Hypothalamus (tissue), 51 donors: ENCODE measurements at regions not wholly inside any gene's neighbourhood (a gene's known extent, or its start where the extent isn't known, plus 50 kb on each side); places are given as distances from the start of the nearest gene placed in this dataset.

Experiments used
- DNase-seq, 51 donors: peaks; one replicate each; lab custom pipeline; 2025; lab: John Stamatoyannopoulos, UW

DNA sequence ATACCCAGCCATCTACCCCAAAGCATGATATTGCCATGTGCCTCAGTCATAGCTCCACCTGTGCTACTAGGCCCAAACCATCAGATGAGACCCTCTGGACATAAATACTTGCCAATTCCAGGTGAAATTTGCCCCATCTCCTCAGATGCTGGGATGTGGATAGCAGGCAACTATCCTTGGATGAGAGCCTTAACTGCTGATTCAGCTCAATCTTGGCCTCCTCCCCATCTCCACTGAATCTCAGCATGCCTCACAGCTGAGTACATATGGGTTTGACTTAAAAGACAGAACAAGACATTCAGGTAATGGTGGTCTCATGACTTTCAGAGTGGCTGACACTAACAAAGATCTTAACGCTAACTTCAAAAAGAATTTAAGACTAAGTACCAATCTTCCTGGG, 50.8 kb upstream of the KLHL13 start:
- no peak for DNase-seq

DNA sequence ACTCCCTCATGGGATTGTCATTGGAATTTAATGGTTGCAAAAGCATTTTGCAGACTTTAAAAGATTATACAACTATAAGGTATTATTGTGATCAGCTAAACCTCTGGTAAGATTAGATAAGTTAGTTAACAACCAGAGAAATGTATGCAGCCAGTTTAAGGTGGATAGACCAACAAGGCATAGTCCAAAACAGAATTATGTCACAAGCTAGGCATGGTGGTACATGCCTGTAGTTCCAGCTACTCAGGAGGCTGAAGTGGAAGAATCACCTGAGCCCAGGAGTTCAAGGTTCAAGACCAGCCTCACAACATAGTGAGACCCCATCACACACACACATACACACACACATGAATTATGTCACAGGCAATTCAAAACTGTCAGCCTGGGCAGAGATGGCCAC, 54.7 kb upstream of the KLHL13 start:
- DNase-seq = no peak

DNA sequence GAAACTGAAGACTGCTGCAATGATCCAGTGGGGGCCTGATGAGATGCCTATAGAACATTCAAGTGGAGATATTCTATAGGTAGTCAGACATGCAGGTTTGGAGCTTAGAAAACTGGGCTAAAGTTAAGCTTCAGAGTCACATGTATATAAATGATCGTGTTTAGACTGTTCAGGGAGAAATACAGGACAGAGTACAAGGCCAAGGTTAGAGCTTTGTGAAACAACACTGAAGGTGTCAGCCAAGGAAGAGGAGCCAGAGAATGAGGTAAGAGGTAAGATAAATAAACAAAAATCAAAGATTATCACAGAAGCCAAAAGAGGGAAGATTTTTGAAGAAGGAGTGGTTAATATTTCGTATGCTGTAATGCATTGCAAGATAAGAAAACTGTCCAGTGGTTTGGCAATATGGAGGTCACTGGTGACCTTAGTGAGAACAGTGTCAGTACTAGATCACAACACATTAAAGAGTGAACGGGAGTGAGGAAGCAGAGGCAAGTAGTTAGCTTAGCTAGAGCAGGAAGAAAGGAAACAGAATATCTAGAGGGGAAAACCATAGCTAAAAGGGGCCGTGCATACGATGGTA, 58.0 kb upstream of the KLHL13 start:
- DNase-seq = no peak

DNA sequence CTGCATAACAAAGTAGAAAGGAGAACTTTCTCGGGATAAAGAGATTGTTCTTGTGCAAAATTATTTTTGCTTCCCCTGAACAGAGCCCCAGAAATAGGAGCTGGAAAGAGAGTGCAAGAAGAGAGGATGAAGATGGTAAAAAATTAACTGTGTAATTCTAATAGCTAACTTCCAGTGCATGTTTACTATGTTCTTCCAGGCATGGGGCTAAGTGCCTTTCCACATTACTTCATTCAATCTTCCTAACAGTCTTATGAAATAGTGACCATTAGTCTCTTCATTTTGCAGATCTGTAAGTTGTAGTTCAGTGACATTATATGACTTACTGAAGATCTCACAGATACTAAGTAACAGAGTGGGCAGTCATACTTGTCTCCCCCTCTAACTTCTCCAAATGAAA, 61.1 kb upstream of the KLHL13 start:
- DNase-seq = no peak

DNA sequence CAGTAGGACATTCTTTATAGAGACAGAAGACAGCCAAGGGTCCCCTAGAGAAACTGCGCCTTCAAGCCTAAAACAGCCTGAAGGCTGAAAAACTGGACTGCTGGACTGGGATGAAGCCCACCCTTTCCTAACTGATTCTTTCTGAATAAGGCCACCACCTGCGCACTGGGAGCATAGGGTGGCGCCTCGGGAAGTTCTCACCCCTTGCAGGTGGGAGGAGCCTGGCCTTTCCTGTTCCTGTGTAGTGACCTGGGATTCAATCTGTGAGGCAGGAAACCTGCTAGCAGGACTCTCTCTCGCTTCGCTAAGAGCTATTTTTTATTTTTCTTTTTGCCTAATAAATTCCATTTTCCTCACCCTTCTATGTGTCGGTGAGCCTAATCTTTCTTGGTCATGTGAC, 61.8 kb upstream of the KLHL13 start:
- DNase-seq = no peak

DNA sequence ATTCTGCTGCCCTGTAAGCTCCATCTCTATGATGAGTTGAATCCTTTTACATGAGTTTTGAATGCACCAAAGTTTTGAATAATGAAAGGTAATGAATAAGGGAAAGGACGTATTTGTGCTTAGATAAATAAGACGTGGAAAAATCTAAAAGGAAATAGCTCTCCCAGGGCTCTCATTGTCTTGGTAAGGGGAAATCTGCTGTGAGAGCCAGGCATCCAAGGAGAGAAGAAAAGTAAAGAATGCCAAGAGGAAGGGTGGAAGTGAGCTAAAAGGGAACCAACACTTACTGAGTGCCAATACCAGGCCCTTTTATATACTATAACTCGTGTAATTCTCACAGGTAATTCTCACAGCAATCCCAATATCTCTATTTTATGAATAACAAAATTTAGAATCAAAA, 62.6 kb upstream of the KLHL13 start:
- no peak for DNase-seq

DNA sequence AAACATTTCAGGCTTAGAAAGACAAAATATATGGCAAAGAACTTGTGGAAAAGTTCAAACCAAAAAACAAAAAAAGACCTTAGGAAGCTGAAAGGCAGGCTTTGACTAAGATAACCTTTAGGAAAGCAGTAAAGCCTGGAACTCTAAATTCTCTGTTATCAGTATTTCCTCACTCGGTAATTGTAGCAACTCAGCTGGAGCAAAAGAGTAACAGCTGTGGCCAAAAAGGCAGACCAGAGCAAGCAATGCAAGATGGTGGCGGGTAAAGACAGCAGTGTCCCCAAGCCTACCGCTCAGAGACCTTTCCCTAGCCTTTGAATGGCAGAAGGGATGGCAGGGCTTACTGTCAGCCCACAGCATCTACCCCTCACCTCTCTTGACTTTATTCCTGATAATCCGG, 63.1 kb upstream of the KLHL13 start:
- no peak for DNase-seq

DNA sequence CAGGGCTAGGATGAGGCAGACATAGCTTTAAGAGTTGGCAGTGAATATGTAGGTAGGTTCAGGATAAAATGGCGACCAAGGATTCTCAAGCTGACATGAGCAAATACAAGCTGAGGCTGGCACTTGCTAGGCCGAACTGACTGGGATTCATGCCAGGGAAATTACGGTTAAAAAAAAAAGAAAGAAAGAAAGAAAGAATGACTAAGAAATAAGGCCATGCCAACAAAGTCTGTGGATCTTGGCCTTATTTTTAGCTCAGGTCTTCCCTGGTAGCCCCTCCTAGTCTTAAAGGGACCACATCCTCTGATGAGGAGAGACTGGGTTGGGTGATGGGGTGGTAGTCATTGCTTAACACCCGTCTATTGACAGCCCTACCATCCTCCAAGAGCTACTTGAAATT, 64.4 kb upstream of the KLHL13 start:
- peak in 1 of 51 donors; percentile 2 for DNase-seq

DNA sequence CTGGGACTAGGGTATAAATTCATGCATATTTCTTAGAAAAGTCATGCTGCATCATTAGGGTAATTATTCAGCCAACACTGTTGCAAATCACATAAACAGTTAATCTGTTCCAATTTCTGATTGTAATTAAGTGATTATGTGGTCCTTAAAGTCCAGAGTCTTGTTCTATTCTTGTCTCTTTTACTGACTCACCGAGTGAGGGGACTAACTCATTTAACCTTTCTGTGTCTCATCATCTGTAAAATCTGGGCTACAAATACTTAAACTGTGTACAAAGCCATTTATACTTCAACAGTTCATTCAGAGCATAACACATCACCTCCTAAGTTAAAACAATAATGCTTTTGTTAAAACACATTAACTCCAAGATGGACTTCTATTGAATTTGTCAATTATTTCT, 65.4 kb upstream of the KLHL13 start:
- DNase-seq = no peak

DNA sequence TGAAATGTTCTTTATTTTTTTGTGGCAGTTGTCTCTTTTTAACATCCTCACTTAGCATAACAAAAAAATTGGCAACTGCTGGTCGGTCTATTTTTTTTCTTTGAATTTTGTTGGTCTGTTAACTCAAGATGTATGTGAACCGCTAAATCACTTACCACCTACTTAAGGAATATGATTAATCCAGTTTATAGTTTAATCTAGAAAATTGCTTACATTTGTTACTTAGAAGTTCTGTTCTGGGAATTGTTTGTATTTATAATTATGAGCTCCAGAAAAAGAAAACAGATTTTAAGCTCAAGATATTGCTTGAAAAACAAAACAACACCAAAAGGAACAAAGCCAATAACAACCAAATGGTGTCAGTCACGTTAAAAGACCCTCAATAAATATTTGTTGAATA, 66.1 kb upstream of the KLHL13 start:
- DNase-seq = no peak

DNA sequence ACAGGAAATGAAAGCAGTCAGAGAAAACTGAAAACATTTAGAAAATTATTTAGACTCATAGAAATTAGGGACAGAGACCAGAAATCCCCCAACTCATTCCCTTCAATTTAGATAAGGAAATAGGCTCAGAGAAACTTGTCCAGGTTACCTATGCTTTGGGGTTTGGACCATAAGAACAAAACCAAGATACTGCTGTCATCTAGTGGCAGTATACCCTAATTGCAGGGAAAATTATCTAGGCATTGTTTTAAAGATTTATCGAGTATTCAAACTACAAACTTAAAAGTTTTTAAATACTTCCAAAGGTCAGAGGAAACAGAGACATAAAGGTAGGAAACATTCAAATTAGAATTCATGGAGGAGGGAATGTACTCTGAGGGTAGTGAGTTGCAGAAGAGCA, 67.0 kb upstream of the KLHL13 start:
- no peak for DNase-seq

DNA sequence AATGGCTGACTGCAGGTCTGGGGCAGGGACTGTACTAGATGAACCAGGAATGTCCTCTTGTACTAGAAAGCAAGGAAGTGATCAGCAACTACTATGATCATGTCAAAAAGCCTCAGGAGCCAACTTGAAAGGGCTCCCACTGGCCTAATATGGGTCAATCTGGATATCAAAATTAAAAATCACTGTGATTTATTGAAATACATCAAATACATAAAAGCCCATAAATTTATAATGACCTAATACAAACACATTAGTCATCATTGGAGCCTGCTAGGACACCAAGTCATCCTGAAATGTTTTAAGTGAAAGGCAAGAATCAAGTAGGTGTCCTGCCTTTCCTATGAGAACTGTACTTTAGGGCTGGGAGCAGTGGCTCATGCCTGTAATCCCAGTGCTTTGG, 70.5 kb upstream of the KLHL13 start:
- DNase-seq = no peak

DNA sequence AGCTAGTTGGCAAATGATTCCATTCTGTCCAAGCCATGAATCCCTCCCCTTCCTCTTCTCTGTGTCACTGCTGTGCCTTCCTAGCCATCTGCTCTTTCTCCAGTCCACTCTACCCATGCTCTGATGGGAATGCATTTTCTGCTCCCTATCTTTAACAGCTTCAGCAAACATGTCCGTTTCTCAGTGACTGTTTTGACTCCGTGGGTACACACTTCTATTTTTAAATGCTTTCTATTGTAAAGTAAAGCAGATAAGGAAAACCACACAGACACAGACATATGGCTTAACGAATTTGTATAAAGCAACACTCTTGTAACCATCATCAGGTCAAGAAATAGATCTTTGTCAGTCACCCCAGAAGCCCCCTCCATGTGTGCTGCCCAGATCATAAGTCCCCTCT, 72.4 kb upstream of the KLHL13 start:
- DNase-seq = no peak

DNA sequence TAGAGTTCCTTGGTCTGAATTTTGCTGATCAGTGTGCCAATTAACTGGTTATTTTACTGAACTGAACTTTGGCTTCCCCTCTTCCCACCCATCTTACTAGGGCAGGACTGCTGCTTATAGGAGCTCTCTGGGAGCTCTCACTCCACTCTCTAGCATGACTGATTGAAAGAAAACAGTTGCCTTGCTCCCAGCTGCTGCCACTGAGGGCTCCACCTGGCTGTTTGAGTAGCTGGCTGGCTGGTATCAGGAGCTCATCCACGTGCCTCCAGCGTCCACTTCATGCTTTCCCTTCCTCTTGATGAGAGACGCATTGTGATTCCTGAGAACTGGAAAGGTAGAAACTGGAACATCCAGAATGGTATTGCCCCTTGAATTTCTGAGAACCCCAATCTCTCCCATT, 73.0 kb upstream of the KLHL13 start:
- no peak for DNase-seq

DNA sequence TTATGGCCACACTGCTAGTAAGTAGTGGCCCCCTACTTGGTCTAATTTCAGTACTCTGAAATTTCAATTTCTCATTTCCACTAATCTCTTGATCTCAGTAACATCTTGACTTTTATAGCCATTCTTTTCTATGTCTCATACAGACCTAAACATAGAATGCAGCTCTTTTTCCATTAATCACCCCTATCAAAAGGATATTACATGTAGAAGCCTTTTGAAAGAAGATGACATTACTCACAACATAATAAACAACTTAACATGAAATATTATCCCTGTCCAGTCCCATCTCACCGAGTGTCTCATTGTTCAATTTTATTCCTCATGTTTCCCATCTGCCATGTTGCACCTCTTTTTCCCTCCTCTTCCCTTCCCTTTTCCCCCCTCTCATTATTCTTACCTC, 81.1 kb upstream of the KLHL13 start:
- DNase-seq = no peak

DNA sequence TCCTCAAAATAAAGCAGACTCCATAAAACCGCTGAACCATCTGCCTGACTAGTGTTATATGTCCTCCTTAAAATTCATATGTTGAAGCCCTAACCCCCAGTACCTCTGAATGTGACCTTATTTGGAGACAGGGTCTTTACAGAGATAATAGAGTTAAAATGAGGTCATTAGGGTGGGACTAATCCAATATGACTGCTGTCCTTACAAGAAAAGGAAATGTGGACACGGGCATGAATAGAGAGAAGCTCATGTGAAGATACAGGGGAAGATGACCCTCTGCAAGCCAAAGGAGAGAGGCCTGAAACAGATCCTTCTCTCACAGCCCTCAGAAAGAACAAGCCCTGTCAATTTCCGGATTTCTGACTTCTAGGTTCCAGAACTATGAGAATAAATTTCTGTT, 82.0 kb upstream of the KLHL13 start:
- no peak for DNase-seq

DNA sequence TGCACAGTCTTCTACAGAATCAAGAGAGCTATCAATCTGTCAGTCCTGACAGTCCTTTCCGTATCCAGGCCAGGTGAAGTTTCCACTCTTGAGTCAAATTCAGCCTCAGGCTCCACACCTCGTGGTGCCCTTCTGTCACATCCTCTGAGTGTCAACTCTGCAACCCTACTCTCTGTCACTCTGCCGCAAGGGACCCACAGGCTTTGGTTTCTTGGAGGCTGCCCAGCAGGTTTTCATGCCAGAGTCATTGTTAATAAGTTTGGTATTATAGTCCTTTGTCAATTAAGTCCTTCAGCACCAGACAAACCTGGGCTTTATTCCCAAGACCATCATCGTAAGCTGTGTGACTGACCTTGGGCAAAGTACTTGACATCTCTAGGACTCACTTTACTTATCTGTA, 83.4 kb upstream of the KLHL13 start:
- DNase-seq = no peak

DNA sequence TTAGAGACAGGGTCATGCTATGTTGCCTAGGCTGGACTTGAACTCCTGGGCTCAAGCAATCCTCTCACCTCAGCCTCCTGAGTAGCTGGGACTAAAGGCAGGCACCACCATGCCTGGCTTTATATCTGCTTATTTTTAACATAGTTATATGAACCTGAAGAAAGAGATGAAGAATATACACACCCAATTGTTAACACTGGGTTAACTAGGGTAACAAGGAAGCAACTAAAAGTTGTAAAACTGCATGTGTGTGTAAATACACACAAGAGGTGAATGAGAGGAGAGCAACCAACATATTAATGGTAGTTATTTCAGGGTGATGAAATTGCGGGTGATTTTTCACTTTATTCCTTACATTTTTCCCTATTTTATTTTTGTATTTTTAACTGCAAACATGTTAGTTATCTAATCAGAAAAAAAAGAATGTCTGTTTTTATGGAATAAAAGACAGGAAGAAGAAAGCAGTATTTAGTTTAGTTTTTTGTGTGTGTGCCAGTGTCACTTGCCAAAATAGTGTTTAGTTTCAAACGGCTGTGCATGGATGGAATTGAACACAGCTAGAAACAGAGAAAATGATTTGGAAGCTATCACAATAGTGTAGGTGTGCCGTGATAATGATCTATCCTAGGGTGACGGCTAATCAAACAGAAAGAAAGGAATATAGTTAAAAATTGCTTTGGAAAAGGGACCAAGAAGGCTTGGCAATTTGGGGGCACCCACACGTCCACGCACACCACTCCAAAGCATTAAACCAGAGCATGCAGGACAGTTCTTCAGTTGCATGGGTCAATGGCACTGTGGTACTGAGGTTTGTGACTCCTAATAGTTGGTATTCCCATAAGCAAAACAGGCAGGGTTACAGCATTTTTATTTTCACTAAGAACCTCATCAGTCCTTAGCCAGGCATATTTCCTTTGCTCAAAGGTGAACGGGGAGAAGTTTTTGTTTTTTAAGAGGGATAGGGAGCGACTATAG, 89.1 kb upstream of the KLHL13 start:
- no peak for DNase-seq

DNA sequence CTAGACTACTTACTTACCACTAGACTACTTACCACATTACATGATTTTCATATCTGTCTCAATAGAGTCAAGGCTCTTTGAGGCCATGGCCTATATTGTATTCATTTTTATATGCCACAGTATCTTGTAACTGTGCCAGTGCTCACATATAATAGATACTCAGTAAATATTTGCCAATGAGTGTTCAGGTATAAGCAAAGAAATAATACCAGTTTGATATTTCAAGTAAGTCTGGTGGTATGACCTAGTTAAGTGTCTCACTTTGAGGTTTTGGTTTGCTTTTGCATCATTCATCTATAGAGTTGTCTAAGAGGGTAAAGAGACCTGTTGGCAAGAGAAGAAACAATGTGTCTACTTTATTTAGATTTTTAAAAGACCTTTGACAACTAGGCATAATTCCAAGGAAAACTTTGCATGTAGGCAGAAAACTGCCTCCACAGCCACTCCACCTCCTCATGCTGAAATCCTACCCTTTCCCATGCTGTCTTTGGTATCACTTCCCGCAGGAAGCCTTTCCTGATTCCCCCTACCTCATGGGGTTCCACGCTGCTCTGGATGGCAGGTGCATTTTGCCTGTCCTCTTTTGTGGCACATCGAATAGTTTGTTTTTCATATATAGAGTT, 91.3 kb upstream of the KLHL13 start:
- DNase-seq = no peak

DNA sequence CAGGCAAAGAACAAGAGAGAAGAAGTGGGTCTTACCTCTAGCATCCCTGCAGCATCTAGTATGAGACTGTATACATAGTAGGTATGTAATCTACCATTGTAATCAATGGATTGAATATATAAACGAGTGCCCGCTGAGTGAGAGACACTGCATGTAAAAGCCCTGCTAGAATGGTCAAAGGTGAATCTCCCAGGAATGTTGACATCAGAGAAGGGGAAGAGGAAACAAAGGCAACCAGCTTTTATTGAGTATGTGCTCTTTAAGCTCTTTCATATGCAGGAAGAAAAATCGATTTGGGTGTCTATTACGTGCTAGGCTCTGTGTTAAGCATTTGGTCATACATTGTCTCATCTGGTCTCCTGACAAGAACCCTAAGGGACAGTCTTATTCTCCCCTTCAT, 91.9 kb upstream of the KLHL13 start:
- DNase-seq = no peak

DNA sequence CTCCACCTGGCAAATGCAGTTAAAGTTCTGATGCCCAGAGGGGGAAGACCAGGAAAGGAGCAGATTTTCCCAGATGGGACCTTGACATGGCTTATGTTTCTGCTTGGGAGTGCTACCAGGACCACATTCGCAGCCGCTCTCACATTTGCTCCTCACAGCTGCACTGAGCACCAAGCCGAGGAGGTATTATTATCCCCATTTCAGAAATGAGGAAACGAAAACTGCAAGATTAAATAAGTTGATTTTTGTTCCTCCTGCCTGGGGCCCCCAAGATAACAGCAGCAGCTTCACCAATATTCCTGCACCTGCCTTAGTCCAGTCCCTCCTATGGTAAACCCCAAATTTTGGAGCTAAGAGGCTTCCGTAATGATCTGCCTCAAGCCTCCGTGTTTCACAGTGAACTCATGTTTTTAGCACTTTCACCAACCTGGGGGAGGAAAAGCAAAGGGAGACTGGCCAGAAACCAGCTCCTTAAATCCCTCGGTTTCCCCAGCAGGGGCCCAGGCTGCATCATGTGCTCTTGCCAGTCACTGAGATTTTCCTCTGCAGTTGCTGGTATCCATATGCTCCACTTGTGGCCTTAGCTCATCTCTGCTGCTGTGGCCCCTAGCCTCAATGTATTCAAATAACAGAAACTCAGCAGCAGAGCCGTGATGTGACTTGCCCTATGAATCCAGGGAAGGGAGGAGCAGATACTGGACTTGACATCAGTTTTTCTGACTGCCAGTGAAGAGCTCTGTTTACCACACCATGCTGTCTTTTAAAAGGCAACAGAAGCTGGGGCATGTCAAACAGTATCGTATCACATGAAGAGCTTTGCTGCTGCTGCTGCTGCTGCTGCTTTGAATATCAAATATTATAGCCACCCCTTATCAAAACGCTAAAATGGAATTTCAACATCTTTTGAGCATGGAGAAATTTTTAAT, 95.5 kb upstream of the KLHL13 start:
- peak in 1 of 51 donors; percentile 0 for DNase-seq
